ENCODE measurements at regions not wholly inside any gene's neighbourhood (a gene's known extent, or its start where the extent isn't known, plus 50 kb on each side); places are given as distances from the start of the nearest gene placed in this dataset.
"Not testable (repeated sequence)": the region's sequence is repeated elsewhere in the genome, so short reads cannot be mapped to it uniquely, and the experiment has no call there.

DNA sequence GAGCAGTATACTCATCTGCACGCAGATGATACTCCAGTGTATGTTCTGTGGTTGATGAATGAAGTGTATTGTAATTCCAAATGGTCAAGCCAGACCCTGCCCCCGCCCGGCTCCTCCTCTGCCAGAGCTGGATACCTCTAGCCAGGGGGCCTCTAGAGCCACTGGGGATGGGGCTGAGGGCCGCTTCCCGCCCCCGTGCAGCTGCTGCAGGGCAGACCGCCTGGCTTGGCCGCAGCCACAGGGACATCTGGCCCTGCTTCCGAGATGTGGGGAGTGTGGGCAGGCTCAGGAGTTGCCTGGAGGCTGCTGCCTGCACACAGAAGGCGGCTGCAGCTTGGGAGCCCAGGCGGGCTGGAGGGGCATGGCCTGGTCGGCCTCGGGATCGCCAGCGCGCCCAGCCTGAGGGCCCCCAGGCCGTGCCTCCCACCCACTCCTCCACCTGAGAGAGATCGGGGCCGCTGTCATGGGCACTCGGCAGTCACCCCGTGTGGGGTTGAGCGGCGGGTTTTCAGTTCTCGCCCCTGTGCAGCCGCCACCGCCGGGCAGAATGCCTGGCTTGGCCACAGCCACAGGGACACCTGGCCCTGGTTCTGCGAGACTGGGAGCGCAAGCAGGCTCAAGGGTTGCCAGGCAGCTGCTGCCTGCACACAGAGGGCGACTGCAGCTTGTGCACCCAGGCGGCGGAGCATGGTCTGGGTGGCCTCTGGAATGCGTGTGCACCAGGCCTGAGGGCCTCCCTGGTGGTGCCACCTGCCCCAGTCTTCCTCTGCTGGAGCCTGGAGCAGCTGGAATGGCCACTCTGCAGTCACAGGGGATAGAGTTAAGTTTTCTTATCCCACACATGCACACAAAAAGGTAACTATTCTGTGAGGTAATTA is 1643.7 kb downstream of the SPATA31A7 start:
- DNase-seq (ENCODE audit: low spot score): not testable (repeated sequence)

DNA sequence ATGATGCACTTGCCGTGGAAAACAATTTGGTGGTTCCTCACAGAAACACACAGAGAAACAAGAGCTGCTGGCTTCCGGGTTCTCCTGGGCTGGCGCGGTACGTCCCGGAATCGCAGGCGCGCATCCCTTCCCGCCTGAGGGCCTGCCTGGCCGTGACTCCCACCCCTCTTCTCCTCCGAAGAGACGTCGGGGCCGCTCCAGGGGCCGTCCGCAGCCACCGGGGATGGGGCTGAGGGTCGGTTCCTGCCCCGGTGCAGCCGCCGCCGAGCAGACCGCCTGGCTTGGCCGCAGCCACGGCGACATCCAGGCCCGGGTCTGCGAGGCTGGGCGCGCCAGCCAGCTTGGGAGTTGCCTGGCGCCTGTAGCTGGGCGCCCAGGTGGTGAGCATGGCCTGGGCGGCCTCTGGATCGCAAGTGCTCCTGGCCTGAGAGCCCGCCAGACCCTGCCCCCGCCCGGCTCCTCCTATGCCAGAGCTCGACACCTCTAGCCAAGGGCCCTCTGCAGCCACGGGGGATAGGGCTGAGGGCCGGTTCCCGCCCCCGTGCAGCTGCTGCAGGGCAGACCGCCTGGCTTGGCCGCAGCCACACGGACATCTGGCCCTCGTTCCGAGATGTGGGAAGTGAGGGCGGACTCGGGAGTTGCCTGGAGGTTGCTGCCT is 1647.5 kb downstream of the SPATA31A7 start:
- peak; percentile 57 for DNase-seq (ENCODE audit: low spot score)

- peak; percentile 97 for DNase-seq (ENCODE audit: low spot score)
These were observed 1648.3 kb downstream of the SPATA31A7 start for GRCh38 chr9:62838024-62838718.

GRCh38 chr9:62839168-62839567 is 1649.3 kb downstream of the SPATA31A7 start:
- DNase-seq (ENCODE audit: low spot score): not testable (repeated sequence)

- DNase-seq (ENCODE audit: low spot score): not testable (repeated sequence)
These were observed 1653.3 kb downstream of the SPATA31A7 start for GRCh38 chr9:62843145-62843544.

DNA sequence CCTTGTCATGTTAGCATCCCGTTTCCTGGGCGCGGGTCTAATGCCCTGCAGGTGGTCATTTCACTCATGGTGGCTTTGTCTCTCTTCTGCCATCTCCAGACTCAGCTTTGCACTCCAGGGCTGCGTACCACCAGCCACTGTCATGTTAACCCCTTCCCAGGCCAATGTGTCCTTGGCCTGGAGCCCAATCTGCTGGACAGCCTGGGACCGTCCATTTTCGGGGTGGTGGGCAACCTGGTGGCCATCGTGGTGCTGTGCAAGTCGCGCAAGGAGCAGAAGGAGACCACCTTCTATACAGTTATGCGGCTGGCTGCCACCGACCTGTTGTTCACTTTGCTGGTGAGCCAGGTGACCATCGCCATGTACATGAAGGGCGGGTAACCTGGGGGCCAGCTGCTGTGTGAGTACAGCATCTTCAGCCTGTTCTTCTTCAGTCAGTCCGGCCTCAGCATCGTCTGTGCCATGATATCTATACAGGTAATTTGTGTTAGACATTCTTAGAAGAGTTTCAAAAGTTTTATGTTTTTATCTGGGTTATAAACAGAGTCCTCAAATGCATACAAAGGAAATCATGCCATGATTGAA is 1654.0 kb downstream of the SPATA31A7 start:
- not testable (repeated sequence) for DNase-seq (ENCODE audit: low spot score)

DNA sequence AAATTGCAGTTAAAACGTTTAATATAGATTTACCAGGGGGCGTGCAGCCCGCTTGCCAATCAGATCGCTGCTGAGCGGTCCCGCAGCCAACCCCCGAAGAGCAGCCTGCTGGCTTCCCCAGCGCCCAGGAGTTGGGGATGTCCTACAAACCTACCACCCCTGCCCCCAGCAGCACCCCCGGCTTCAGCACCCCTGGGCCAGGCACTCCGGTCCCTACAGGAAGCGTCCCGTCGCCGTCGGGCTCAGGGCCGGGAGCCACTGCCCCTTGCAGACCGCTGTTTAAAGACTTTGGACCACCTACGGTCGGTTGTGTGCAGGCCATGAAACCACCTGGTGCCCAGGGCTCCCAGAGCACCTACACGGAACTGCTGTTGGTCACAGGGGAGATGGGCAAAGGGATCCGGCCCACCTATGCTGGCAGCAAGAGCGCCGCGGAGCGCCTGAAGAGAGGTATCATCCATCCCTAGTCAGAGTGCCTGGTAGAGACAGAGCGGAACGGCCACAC is 1654.9 kb downstream of the SPATA31A7 start:
- not testable (repeated sequence) for DNase-seq (ENCODE audit: low spot score)

- not testable (repeated sequence) for DNase-seq (ENCODE audit: low spot score)
These were observed 1658.4 kb downstream of the SPATA31A7 start for GRCh38 chr9:62848258-62848657.

DNA sequence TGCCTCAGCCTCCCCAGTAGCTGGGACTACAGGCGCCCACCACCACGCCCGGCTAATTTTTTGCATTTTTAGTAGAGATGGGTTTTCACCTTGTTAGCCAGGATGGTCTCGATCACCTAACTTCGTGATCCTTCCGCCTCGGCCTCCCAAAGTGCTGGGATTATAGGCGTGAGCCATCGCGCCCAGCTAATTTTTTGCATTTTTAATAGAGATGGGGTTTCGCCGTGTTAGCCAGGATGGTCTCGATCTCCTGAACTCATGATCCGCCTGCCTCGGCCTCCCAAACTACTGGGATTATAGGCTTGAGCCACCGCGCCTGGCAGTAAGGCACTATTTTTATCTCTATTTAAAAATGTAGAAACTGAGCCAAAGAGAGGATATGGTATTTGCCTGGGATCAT is 1660.2 kb downstream of the SPATA31A7 start:
- DNase-seq (ENCODE audit: low spot score): not testable (repeated sequence)

DNA sequence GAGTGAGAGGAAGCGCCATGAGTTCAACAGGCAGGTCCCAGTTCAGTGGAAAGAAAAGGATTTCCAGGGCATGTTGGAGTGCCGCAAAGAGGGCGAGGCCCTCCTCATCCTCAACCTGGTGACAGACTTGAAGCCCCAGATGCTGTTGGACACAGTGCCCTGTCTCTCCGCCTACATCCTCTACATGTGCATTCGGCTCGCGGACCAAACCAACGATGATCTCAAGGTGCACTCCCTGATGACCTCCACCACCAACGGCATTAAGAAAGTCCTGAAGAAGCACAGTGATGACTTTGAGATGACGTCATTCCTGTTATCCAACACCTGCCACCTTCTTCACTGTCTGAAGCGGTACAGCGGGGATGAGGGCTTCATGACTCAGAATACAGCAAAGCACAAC is 1667.4 kb downstream of the SPATA31A7 start:
- DNase-seq (ENCODE audit: low spot score): not testable (repeated sequence)

GRCh38 chr9:62858240-62858639 is 1668.4 kb downstream of the SPATA31A7 start:
- not testable (repeated sequence) for DNase-seq (ENCODE audit: low spot score)

DNA sequence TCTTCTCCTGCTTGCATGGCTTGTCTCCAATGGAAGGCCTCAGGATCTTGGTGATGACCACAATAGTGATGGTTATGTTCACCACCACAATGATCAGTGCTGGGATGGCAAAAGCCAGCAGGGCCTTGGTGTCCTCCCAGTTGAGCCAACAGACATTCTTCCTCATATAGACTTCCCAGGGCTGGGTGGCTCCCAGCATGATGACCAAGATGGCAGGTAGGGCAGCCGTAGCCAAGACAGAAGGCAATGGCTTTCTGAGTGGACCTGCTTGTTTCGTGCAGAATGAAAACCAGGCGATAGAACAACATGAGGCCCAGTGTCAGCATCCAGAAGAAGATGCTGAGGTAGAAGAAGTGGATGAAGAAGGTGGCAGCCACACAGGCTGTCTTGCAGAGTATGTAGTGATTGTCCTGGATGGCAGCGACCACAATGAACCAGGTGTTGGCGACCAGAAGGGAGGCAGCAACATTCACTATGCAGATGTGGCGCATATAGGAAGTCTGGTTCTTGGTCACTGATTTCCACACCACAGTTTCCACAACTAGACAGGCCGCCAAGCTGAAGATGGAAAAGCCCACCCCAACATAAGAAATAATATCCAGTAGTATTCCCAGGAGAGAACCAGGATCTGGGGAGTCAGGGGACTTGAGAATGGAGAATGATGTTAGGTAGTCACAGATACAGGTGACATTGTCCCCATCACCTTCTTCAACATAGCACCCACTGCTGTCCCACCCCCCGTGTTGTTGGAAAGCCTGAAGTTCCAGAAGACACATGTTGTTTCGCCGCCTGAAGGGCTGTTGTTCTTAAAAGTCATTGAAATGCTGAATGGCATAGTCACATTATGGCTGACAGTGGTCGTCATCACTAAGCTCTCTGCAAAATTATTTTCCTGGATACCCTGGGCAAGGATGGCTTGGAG is 1671.4 kb downstream of the SPATA31A7 start:
- peak; percentile 3 for DNase-seq (ENCODE audit: low spot score)

- DNase-seq (ENCODE audit: low spot score): not testable (repeated sequence)
These were observed 1672.3 kb downstream of the SPATA31A7 start for GRCh38 chr9:62862180-62862579.

- DNase-seq (ENCODE audit: low spot score): not testable (repeated sequence)
These were observed 1673.5 kb downstream of the SPATA31A7 start for GRCh38 chr9:62863319-62863718.

- peak; percentile 3 for DNase-seq (ENCODE audit: low spot score)
These were observed 1674.0 kb downstream of the SPATA31A7 start for GRCh38 chr9:62863867-62864266.

- DNase-seq (ENCODE audit: low spot score): peak; percentile 61
These were observed 1674.9 kb downstream of the SPATA31A7 start for GRCh38 chr9:62864481-62865469.

DNA sequence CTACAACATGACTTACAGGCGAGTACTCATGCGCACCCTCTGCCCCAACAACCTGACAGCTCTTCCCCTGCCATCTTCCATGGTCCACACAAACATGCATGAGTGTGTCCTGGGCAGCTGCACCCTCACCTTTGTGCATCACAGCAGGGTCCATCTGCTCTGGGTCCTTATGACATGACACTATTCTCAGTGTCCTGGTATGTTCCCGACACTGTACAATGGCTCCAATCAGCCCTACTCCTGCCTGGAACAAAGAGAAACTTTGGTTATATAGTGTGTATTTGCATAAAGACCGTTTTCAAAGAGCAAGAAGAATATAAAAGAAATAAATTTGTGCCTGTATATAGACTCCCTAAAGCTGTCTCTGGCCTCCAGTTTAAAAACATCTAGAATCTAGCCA is 1679.2 kb downstream of the SPATA31A7 start:
- not testable (repeated sequence) for DNase-seq (ENCODE audit: low spot score)

GRCh38 chr9:62871765-62872164 is 1681.9 kb downstream of the SPATA31A7 start:
- not testable (repeated sequence) for DNase-seq (ENCODE audit: low spot score)

GRCh38 chr9:62874213-62874612 is 1684.4 kb downstream of the SPATA31A7 start:
- DNase-seq (ENCODE audit: low spot score): not testable (repeated sequence)
